A549 (cell line): ENCODE measurements at regions not wholly inside any gene's neighbourhood (a gene's known extent, or its start where the extent isn't known, plus 50 kb on each side); places are given as distances from the start of the nearest gene placed in this dataset.

Experiments
- ATAC-seq, 2 experiments: fragments of 200-7000 bp in 1 of 2; fragments of >200 bp in 1 of 2; cut with Nextera tagmentation in 1 of 2; cut with Tn5 transposase in 1 of 2; 3 replicates each; pipeline versions ENCODE4 v1.8.0 to v1.9.1; 2018 to 2020; ENCODE audit warnings: mild to moderate bottlenecking in 1 of 2, moderate library complexity in 1 of 2
- CTCF ChIA-PET: fragments of 300-600 bp; sonication (Branson Sonifier 250); formaldehyde crosslinking; extraction: SDS; loops from one replicate; lab custom pipeline; 2021; ENCODE audit warnings: antibody characterized with exemption, inconsistent platforms; lab: Yijun Ruan, JAX
- POLR2A ChIA-PET: fragments of 350-600 bp; formaldehyde crosslinking; extraction: SDS; loops from one replicate; lab custom pipeline; 2021; ENCODE audit warnings: antibody characterized with exemption, inconsistent platforms; lab: Yijun Ruan, JAX
- DNase-seq, 2 experiments: peaks; one replicate each; pipeline versions ENCODE4 v3.0.0 to v3.0.0-alpha.2; 2011 to 2016; ENCODE audit warnings: low read depth in 1 of 2, low spot score in 1 of 2
- FAIRE-seq: peaks from 2 replicates; lab custom pipeline; 2011; peaks lifted over from hg19 to GRCh38; lab: Jason Lieb, UNC
- H3K27ac ChIP-seq, 2 experiments: fragments of >200 bp; sonication (Bioruptor Twin); formaldehyde crosslinking; 3 replicates each; pipeline ENCODE4 v1.5.1; 2016 to 2017
- H3K4me1 ChIP-seq: fragments of >200 bp; sonication (Bioruptor Twin); formaldehyde crosslinking; 3 replicates; pipeline ENCODE4 v1.6.1; 2016
- H3K4me2 ChIP-seq: fragments of >200 bp; sonication (Bioruptor Twin); formaldehyde crosslinking; 3 replicates; pipeline ENCODE4 v1.6.1; 2016
- H3K4me3 ChIP-seq: fragments of >200 bp; sonication (Bioruptor Twin); formaldehyde crosslinking; 3 replicates; pipeline ENCODE4 v1.5.1; 2016
- H3K9me3 ChIP-seq: fragments of >200 bp; sonication (Bioruptor Twin); formaldehyde crosslinking; 3 replicates; pipeline ENCODE4 v1.6.1; 2016
- ATOH8 ChIP-seq: fragments of 250-450 bp; sonication (Bioruptor Pico); IDR thresholded peaks from 2 replicates; pipeline ENCODE4 v1.5.0; 2020; ENCODE audit warnings: low read depth, mild to moderate bottlenecking, moderate library complexity
- BHLHE40 ChIP-seq: IDR thresholded peaks from 2 replicates; pipeline ENCODE4 v1.6.1; 2012; ENCODE audit warnings: low read depth, low read length, inconsistent platforms
- CBX2 ChIP-seq: fragments of 200-600 bp; sonication (generic); IDR thresholded peaks from 2 replicates; pipeline ENCODE4 v1.6.1; 2016; ENCODE audit warnings: low read depth, mild to moderate bottlenecking, borderline replicate concordance
- CHD2 ChIP-seq: fragments of 150-350 bp; IDR thresholded peaks from 2 replicates; pipeline ENCODE4 v1.6.1; 2014; ENCODE audit warnings: low read length; ENCODE audit not compliant: partially characterized antibody
- EHMT2 ChIP-seq: fragments of 200-600 bp; sonication (generic); IDR thresholded peaks from 2 replicates; pipeline ENCODE4 v1.6.1; 2016; ENCODE audit warnings: antibody characterized with exemption, low read depth, mild to moderate bottlenecking, moderate library complexity
- HOXA7 ChIP-seq: fragments of 250-450 bp; sonication (Bioruptor Pico); IDR thresholded peaks from 2 replicates; pipeline ENCODE4 v1.5.0; 2020; ENCODE audit warnings: mild to moderate bottlenecking, moderate library complexity
- HOXB5 ChIP-seq: fragments of 250-450 bp; sonication (Bioruptor Pico); IDR thresholded peaks from 2 replicates; pipeline ENCODE4 v1.5.0; 2020; ENCODE audit warnings: mild to moderate bottlenecking, moderate library complexity
- JUN ChIP-seq, 2 experiments: fragments of >200 bp; sonication (Bioruptor Twin); formaldehyde crosslinking; IDR thresholded peaks; 2 replicates in 1 of 2; 3 replicates in 1 of 2; pipeline ENCODE4 v1.6.1; 2016 to 2017
- JUNB ChIP-seq: fragments of >200 bp; sonication (Bioruptor Twin); formaldehyde crosslinking; IDR thresholded peaks from 2 replicates; pipeline ENCODE4 v1.6.1; 2016
- MAZ ChIP-seq: fragments of 150-350 bp; IDR thresholded peaks from 2 replicates; pipeline ENCODE4 v1.6.1; 2014; ENCODE audit warnings: antibody characterized with exemption, low read depth, low read length, borderline replicate concordance
- NFE2L2 ChIP-seq: fragments of 150-350 bp; conservative IDR thresholded peaks from 2 replicates; pipeline ENCODE4 v1.6.1; 2014; ENCODE audit warnings: low read length
- NPAS2 ChIP-seq: fragments of 250-450 bp; sonication (Bioruptor Pico); IDR thresholded peaks from 2 replicates; pipeline ENCODE4 v1.8.0; 2022; ENCODE audit warnings: mild to moderate bottlenecking, moderate library complexity, borderline replicate concordance
- NR3C1 ChIP-seq: fragments of >200 bp; sonication (Bioruptor Twin); formaldehyde crosslinking; IDR thresholded peaks from 3 replicates; pipeline ENCODE4 v1.6.1; 2017
- POLR2A ChIP-seq: IDR thresholded peaks from 2 replicates; pipeline ENCODE4 v1.6.1; 2012; ENCODE audit warnings: mild to moderate bottlenecking, low read length
- RARB ChIP-seq: fragments of 250-450 bp; sonication (Bioruptor Pico); IDR thresholded peaks from 2 replicates; pipeline ENCODE4 v1.8.0; 2021; ENCODE audit warnings: mild to moderate bottlenecking, moderate library complexity
- RFX5 ChIP-seq: fragments of 450-650 bp; IDR thresholded peaks from 2 replicates; pipeline ENCODE4 v1.7.1; 2014; ENCODE audit warnings: antibody characterized with exemption, mild to moderate bottlenecking, moderate library complexity
- SMC3 ChIP-seq: fragments of >200 bp; sonication (Bioruptor Twin); formaldehyde crosslinking; IDR thresholded peaks from 3 replicates; pipeline ENCODE4 v1.6.1; 2018; ENCODE audit warnings: inconsistent platforms
- ZFP36 ChIP-seq: fragments of 450-650 bp; IDR thresholded peaks from 2 replicates; pipeline ENCODE4 v1.6.1; 2014; ENCODE audit warnings: borderline replicate concordance; ENCODE audit not compliant: partially characterized antibody
- ZNF302 ChIP-seq: fragments of 250-450 bp; sonication (Bioruptor Pico); IDR thresholded peaks from 2 replicates; pipeline ENCODE4 v1.9.0; 2021; ENCODE audit warnings: inconsistent platforms, mild to moderate bottlenecking, moderate library complexity
- ZSCAN20 ChIP-seq: fragments of 250-450 bp; sonication (Bioruptor Pico); IDR thresholded peaks from 2 replicates; pipeline ENCODE4 v1.8.0; 2022; ENCODE audit warnings: mild to moderate bottlenecking, moderate library complexity
- WGBS: methylation state at CpG from one replicate; pipeline ENCODE4 v1.1.6; 2017; ENCODE audit errors: missing lambda C conversion rate; 5-methylcytosine and 5-hydroxymethylcytosine counted together
- TF ChIP-seq, protein P1 (sequence below): fragments of 200-600 bp; sonication (generic); IDR thresholded peaks from 2 replicates; pipeline ENCODE4 v1.6.1; 2016; ENCODE audit warnings: antibody characterized with exemption, mild to moderate bottlenecking, moderate library complexity
- TF ChIP-seq, protein P2 (sequence below): fragments of 250-450 bp; sonication (Bioruptor Pico); IDR thresholded peaks from 2 replicates; pipeline ENCODE4 v1.5.0; 2021; ENCODE audit warnings: mild to moderate bottlenecking, moderate library complexity, borderline replicate concordance
- TF ChIP-seq, protein P3 (sequence below): fragments of >200 bp; sonication (Bioruptor Twin); formaldehyde crosslinking; IDR thresholded peaks from 3 replicates; pipeline ENCODE4 v1.5.1; 2016
- TF ChIP-seq, protein P4 (sequence below): fragments of >200 bp; sonication (Bioruptor Twin); formaldehyde crosslinking; IDR thresholded peaks from 3 replicates; pipeline ENCODE4 v1.6.1; 2016
- TF ChIP-seq, protein P5 (sequence below): IDR thresholded peaks from 2 replicates; pipeline ENCODE4 v1.6.1; 2012; ENCODE audit warnings: low read depth, borderline replicate concordance
- TF ChIP-seq, protein P6 (sequence below): fragments of >200 bp; sonication (Bioruptor Twin); formaldehyde crosslinking; IDR thresholded peaks from 2 replicates; pipeline ENCODE4 v1.6.1; 2016

- POLR2A ChIA-PET = no interaction called here
These were observed 158.1 kb upstream of the ASIC2 start for GRCh38 chr17:33451221-33451620.

GRCh38 chr17:33457477-33457876 is 164.4 kb upstream of the ASIC2 start:
- Histone ChIP-seq H3K4me2 (no peak overlapping the region), H3K4me3 (no peak overlapping the region), H3K4me1 (no peaks in the 10 kb centered on the region), H3K27ac (no peak overlapping the region), H3K9me3 (no peaks in the 10 kb centered on the region)
- ATAC-seq (no peak), DNase-seq (no peak), FAIRE-seq (no peak)
- 0% methylated on average over 1 of the region's 1 CpG for WGBS
- CTCF ChIA-PET = interaction anchor here (1.1 to 1.8 kb wide), 2 partner anchors 13 to 190 kb away, joined by 3 to 7 read pairs; no protein-coding TSS in a partner anchor
- POLR2A ChIA-PET = no interaction called here
- TF ChIP-seq, protein P1, sequence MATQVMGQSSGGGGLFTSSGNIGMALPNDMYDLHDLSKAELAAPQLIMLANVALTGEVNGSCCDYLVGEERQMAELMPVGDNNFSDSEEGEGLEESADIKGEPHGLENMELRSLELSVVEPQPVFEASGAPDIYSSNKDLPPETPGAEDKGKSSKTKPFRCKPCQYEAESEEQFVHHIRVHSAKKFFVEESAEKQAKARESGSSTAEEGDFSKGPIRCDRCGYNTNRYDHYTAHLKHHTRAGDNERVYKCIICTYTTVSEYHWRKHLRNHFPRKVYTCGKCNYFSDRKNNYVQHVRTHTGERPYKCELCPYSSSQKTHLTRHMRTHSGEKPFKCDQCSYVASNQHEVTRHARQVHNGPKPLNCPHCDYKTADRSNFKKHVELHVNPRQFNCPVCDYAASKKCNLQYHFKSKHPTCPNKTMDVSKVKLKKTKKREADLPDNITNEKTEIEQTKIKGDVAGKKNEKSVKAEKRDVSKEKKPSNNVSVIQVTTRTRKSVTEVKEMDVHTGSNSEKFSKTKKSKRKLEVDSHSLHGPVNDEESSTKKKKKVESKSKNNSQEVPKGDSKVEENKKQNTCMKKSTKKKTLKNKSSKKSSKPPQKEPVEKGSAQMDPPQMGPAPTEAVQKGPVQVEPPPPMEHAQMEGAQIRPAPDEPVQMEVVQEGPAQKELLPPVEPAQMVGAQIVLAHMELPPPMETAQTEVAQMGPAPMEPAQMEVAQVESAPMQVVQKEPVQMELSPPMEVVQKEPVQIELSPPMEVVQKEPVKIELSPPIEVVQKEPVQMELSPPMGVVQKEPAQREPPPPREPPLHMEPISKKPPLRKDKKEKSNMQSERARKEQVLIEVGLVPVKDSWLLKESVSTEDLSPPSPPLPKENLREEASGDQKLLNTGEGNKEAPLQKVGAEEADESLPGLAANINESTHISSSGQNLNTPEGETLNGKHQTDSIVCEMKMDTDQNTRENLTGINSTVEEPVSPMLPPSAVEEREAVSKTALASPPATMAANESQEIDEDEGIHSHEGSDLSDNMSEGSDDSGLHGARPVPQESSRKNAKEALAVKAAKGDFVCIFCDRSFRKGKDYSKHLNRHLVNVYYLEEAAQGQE = no peak
- TF ChIP-seq HOXA7 (CRISPR knock-in tag) (no peak), ZSCAN20 (no peak), SMC3 (no peak), ATOH8 (CRISPR knock-in tag) (no peak), BHLHE40 (no peak), RFX5 (no peak), EHMT2 (no peak), NFE2L2 (no peak), HOXB5 (CRISPR knock-in tag) (no peak)
- TF ChIP-seq, protein P2, sequence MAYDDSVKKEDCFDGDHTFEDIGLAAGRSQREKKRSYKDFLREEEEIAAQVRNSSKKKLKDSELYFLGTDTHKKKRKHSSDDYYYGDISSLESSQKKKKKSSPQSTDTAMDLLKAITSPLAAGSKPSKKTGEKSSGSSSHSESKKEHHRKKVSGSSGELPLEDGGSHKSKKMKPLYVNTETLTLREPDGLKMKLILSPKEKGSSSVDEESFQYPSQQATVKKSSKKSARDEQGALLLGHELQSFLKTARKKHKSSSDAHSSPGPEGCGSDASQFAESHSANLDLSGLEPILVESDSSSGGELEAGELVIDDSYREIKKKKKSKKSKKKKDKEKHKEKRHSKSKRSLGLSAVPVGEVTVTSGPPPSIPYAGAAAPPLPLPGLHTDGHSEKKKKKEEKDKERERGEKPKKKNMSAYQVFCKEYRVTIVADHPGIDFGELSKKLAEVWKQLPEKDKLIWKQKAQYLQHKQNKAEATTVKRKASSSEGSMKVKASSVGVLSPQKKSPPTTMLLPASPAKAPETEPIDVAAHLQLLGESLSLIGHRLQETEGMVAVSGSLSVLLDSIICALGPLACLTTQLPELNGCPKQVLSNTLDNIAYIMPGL (CRISPR knock-in tag) = no peak
- TF ChIP-seq, protein P3, sequence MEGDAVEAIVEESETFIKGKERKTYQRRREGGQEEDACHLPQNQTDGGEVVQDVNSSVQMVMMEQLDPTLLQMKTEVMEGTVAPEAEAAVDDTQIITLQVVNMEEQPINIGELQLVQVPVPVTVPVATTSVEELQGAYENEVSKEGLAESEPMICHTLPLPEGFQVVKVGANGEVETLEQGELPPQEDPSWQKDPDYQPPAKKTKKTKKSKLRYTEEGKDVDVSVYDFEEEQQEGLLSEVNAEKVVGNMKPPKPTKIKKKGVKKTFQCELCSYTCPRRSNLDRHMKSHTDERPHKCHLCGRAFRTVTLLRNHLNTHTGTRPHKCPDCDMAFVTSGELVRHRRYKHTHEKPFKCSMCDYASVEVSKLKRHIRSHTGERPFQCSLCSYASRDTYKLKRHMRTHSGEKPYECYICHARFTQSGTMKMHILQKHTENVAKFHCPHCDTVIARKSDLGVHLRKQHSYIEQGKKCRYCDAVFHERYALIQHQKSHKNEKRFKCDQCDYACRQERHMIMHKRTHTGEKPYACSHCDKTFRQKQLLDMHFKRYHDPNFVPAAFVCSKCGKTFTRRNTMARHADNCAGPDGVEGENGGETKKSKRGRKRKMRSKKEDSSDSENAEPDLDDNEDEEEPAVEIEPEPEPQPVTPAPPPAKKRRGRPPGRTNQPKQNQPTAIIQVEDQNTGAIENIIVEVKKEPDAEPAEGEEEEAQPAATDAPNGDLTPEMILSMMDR = no peak
- TF ChIP-seq, protein P4, sequence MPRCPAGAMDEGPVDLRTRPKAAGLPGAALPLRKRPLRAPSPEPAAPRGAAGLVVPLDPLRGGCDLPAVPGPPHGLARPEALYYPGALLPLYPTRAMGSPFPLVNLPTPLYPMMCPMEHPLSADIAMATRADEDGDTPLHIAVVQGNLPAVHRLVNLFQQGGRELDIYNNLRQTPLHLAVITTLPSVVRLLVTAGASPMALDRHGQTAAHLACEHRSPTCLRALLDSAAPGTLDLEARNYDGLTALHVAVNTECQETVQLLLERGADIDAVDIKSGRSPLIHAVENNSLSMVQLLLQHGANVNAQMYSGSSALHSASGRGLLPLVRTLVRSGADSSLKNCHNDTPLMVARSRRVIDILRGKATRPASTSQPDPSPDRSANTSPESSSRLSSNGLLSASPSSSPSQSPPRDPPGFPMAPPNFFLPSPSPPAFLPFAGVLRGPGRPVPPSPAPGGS = no peak

More at GRCh38 chr17:33451221-33451620, 158.1 kb upstream of the ASIC2 start:
- Histone ChIP-seq H3K9me3 (0 out of 3 replicates have a peak, but pooled peaks cover 5% of the 10 kb centered on the region), H3K4me2 (no peak overlapping the region), H3K27ac (no peak overlapping the region), H3K4me1 (no peaks in the 10 kb centered on the region), H3K4me3 (no peak overlapping the region)
- DNase-seq = no peak
- CTCF ChIA-PET = interaction anchor here (0.9 kb wide), 1 partner anchor 13 kb away, joined by 3 read pairs; no protein-coding TSS in a partner anchor
- 17% methylated on average over 7 of the region's 7 CpGs for WGBS
- ATAC-seq = no peak
- FAIRE-seq = no peak
- TF ChIP-seq, protein P5, sequence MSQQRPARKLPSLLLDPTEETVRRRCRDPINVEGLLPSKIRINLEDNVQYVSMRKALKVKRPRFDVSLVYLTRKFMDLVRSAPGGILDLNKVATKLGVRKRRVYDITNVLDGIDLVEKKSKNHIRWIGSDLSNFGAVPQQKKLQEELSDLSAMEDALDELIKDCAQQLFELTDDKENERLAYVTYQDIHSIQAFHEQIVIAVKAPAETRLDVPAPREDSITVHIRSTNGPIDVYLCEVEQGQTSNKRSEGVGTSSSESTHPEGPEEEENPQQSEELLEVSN = no peak
- TF ChIP-seq RARB (CRISPR knock-in tag) = no peak
- TF ChIP-seq MAZ = no peak
- TF ChIP-seq NFE2L2 = no peak
- no peak for TF ChIP-seq ZNF302 (CRISPR knock-in tag)
- no peak for TF ChIP-seq POLR2A
- TF ChIP-seq JUN (IDR thresholded peaks at IDR 0.05) = no peak
- TF ChIP-seq NPAS2 (CRISPR knock-in tag) = no peak
- TF ChIP-seq, protein P6, sequence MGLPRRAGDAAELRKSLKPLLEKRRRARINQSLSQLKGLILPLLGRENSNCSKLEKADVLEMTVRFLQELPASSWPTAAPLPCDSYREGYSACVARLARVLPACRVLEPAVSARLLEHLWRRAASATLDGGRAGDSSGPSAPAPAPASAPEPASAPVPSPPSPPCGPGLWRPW = no peak
- TF ChIP-seq CHD2 = no peak
- no peak for TF ChIP-seq ZFP36
- TF ChIP-seq ATOH8 (CRISPR knock-in tag) = no peak
- TF ChIP-seq, protein P4 = no peak
- TF ChIP-seq CBX2 = no peak
- TF ChIP-seq JUNB = no peak
- TF ChIP-seq NR3C1 = no peak
- no peak for TF ChIP-seq RFX5
